HG03064 (cell line): ENCODE measurements at regions not wholly inside any gene's neighbourhood (a gene's known extent, or its start where the extent isn't known, plus 50 kb on each side); places are given as distances from the start of the nearest gene placed in this dataset.
"Not testable (repeated sequence)": the region's sequence is repeated elsewhere in the genome, so short reads cannot be mapped to it uniquely, and the experiment has no call there.

Source experiments
- ATAC-seq: cut with Tn5 transposase; IDR thresholded peaks from one replicate; pipeline ENCODE4 v1.9.1; 2021; ENCODE audit warnings: low read depth; ENCODE audit not compliant: unreplicated experiment

DNA sequence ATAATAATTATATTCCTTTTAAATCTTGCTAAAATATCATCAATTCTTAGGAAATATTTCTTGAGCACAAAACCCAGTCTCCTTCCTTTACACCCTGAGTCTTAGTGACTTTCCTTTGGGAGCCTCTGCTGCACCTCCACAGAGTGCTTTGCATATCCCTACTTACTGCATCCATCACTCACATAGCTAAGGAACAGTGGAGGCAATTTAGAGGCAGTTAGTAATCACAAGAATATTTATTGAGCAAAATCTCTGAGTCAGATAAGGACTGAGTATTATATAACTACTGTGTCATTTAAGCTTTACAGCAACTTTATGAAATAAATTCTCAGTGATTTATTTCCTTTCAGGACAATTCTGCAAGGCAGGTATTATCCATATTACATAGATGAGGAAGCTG lies 327.7 kb downstream of the TMX3 start:
- ATAC-seq = no peak

DNA sequence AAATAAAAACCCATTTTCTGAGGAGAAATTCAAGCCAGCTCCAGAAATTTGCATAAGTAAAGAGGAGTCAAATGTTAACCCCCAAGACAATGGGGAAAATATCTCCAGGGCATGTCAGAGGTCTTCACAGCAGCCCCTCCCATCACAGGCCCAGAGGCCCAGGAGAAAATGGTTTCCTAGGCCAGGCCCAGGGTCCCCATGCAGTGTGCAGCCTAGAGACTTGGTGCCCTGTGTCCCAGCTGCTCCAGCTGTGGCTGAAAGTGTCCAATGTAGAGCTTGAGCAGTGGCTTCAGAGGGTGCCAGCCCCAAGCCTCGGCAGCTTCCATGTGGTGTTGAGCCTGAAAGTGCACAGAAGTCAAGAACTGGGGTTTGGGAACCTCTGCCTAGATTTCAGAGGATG lies 330.9 kb downstream of the TMX3 start:
- not testable (repeated sequence) for ATAC-seq

DNA sequence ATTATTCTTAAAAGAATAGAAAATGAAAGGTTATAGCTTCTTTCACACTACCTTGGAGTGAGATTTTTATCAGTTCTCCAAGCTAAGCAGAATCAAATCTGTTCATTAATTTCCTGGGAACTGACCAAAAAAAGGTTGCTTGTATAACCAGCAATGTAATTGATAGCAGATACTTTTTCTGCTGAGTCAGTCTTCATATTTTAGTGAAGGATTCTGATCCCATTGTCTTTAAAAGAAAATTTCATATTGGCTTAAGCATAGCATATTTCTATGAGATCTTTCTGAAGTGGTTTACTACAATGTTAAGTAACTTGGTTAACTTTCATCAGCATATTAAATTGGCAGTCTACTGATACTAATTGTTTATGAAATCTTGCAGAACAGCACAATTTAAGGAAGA lies 338.0 kb downstream of the TMX3 start:
- ATAC-seq = no peak

DNA sequence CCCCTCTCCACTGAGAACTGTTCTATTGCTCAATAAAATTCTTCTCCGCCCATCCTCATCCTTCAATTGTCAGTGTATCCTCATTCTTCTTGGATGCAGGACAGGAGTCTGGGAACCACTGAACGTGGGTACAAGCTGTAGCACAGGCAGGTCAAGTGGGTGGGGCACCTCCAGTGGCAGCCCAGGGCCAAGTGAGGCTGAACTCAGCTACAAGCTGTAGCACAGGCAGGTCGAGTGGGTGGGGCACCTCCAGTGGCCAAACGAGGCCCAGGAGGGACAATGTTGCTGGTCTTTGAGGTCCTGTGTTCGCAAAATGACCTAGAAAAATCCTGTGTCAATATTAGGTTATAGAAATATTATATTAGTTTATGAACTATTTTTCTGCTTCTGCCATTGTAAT lies 352.0 kb downstream of the TMX3 start:
- no peak for ATAC-seq

DNA sequence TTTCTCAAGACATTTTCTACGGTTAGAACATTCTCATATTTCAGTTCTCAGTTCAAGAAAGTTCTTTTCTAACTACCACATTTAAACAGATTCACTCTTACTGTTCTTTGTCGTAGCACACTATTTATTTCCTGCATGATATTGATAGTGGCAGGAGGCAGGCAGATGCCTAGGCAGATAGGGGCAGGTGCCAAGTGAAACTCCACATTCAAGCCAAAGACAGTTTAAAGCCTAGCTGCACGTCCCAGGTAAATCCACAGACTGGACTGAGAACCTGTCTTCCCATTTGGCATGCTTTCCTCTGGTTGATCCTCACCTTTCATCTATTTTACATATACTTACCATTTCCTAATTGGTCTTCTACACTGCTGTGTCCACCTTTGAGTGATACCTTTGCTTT lies 359.3 kb downstream of the TMX3 start:
- no peak for ATAC-seq

DNA sequence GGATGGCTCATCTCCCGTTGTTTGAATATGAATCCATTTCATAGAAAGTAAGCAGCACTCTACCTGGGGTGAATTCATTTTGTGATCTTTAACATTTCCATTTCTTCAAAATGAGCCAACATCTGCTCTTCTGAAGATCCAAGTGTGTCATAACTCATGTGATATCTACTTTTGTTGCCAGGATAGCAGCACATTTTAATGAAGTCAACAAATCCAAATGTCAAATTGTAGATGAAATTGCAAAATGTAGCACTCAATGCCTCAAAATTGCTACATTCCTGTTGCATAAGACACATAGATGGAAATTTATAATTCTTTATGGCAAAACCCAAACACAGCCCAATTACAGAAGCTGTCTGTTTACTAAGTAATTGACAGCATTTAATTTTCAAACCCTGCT lies 360.7 kb downstream of the TMX3 start:
- ATAC-seq = no peak

DNA sequence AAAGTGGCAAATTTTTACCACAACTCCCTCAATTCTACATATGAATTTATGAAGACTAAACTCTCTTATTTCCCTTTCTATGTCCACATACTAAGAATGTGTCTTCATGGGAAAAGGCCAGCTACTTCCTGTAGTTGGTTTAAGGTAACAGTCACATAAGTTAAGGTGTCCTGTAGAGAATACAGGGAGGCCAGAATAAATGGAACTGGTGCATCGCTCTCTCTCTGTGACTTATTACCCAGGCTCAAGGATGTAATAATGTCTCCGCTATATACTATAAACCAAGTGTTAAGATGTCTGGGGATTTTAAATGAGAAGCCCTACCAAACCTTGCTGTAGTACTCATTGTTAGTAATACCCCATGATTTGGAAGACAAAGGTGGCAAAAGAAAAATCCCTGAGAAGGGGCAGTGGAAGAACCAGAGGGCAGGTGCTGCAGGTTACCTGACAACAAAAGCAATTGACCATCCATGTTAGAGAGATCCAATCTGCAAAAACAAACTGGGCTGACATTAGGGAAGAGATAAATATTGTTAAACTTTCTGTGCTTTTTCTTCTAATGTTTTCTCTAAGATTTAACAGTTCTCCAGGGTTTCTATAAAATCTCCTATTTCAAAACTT lies 372.8 kb downstream of the TMX3 start:
- ATAC-seq = no peak

DNA sequence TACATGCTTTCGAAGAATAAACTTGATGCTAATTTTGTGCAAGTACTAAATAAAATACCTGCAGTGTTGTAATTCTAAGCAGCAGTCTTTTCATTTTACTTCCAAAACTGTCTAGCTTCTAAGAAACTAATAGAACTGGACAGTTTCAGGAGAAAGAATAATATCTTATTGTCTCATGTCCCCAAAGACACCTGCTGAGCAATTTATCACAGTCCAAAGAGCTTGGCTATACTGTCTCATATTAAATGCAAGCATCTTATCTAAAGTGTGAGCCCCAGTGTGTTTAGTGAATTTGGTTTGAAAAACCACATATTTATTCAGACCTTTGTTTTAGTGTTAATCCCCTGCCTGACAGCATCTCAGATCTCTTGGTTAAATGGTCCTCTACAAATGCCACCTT lies 374.3 kb downstream of the TMX3 start:
- no peak for ATAC-seq

DNA sequence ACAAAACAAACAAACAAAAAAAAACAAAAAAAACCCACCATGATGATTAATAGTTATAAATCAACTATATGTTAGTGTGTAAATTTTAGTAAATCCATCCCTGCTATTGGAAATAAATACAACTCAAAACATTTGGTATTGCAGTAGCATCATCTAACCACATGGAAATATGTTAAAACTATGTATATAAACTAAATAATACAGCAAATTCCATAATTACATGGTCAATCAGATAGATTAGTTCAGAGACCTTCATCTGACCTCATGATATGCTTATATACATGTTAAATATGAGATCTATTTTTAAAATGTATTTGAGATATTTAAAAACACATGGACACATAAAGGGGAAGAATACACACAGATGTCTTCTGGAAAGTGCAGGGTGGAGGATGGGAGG lies 384.2 kb downstream of the TMX3 start:
- no peak for ATAC-seq

DNA sequence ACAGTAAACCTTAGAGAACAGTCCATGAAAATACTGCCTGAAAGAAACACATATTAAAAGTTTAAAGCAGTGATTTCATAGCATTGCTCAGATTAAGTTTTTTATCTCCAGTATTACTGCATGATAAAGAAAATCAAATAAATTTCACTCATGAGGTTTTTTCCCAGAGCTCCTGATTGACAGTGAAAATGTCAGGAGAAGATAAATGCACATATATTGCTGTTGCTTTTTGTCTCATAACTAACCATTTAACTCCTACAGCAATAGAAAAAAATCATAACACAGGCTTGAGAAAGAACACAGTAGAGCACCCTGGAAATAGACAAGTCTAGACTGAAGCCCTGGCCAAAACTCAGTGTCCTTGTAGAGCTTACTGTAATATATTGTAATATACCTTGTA lies 391.0 kb downstream of the TMX3 start:
- ATAC-seq = no peak

DNA sequence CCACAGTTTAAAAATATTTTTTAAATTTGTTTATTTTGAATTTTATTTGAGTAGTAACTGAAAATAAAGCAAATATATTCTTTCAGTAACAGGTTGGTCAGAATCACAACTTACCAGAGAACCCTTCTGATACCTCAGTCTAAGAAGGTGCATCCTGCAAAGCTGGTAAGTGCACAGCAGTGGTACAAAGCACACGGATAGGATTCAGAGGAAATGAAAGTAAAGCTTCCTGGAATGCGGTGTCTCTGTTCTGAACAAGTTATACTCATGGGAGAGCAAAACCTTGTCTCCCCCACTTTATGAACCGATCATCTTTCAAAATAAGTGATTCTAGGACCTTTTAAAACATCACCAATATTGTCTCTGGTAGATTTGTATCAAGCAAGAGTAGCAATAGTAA lies 398.3 kb downstream of the TMX3 start:
- ATAC-seq = no peak

DNA sequence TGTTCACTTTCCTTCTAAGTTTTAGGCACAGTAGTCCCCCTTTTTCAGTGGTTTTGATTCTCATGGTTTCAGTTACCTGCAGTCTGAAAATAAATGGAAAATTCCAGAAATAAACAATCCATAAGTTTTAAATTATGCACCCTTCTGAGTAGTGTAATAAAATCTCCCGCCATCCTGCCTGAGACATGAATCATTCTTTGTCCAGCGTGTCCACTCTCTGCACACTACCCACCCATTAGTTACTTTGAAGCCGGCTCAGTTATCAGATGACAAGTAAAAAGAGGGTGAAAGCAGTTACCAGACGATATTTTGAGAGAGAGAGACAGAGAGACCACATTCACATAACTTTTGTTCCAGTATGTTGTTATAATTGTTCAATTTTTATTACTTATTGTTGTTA lies 400.5 kb downstream of the TMX3 start:
- ATAC-seq = no peak

DNA sequence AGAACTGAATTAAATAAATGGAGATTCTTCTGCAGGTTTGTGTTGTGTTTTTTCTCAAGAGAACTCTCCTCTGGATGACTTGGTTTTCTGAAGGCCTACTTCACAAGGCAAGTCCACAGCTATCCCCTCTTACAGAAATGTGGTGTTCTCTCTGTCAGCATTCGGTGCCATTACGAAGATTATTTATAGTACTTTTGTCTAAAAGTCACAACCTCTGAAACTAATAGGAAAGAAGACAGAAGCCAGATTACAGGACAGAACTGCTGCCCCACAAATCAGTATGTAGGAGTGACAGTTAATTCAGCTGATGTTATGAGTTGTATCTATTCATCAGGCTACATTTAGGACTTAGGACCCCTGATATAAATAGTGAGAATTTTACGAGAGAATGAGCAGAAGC lies 413.5 kb downstream of the TMX3 start:
- no peak for ATAC-seq

DNA sequence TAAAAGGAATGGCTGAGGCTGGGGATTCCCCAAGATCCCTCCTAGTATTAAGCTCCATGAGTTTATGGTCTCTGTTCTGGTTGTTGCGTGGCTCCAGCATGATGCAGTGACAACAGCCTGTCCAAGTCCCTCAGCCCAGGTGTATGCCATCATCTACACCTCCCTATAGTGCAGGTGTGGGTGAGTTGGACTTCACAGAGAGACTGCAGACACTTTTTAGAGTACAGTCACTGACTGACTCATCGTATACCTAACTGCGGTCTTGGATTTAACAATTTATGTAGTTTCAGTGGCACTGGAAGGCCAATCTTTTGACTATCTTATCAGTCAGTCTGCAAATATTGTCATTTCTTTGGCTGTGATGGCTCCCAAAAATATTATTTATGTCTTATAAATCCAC lies 415.0 kb downstream of the TMX3 start:
- ATAC-seq = no peak

DNA sequence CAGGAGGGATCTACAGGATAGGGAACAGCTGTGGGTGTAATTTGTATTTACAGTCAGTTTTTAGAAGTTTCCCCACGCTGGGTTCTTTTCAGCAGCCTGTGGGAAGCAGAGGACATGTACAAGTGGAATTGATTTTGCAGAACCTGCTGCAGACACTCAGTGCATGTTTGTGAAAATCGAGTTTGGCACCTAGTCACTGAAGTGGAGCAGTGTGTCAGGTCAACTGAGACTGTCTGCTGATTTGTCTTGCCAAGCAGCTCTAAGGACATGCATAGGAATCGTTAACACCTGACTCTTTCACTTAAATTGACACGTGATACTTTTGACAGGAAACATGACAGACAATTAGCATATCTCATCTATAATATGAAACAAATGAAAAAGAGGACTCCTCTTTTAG lies 416.6 kb downstream of the TMX3 start:
- ATAC-seq = no peak

DNA sequence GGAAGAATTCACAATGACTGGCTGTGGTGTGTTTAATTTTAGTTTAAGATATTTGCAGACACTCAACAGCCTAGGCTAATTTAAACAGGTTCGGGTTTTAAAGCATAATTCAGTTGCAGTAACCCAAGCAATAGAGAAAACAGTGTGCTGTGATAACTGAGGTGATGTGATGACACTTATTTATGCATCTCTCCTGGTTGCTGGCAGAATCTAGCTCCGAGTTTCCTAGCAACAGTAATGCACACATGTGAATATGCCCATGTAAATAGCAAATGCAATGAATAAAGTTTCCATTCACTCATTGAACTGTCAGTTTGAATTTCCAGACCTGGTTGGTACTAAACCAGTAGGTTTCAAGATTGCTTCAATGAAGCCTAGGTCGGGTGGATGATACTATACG lies 426.5 kb downstream of the TMX3 start:
- no peak for ATAC-seq

DNA sequence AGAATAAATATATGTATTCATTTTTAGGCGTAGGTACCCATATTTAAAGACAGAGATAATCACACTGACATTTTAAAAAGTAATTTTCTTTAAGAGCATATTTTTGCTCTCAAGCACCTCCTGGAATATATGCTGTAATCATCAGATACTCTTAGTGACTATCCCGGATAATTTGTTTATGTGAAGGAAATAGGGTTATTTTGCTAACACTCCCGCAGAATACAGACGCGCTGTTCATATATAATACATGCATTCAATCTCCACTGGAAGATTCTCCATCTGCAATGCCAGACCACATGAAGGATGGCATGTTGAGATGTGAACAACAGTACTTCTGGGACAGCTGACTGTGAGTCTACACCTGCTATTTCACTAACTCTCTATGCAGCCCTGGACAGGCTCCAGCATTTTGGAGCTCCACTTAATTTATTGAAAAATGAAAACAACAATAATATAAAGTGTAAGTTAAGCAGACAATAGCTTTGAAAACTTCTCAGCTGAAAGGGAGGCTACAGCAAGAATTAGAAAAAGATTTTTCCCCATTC lies 430.6 kb downstream of the TMX3 start:
- no peak for ATAC-seq

DNA sequence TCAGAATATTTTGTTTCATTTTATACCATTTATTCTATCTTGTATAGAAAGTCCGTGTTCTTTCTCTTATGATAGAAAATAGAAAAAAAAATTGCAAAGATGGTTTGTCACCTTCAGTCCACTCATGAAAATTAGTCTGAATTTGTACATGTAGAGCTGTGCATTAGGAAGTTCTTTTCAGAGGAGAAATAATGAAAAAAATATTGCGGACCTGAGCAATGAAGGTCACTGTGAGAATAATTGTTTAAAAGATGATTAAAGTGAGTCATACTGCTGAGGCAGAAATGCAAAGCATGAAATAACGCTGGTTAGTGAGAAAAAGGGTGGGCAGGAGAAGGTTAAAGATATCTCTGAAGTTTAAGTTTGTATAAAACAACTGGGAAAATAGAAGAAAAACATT lies 431.1 kb downstream of the TMX3 start:
- no peak for ATAC-seq

DNA sequence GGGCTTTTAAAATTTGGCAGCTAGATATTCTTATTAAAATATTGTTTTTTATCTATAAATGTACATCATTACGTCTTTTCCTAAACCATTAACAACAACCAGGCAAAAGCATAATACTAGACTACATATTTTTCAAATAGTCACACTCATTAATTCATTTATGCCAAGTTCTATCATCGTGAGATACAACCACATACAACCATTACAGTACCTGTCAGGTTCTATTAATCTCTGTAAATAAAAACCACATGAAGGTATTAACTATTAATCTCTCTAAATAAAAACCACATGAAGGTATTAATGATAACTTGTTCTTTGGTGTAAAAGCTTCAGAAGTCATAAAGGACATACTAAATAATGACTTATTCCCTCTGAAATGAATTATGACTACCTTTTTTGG lies 432.7 kb downstream of the TMX3 start:
- no peak for ATAC-seq

DNA sequence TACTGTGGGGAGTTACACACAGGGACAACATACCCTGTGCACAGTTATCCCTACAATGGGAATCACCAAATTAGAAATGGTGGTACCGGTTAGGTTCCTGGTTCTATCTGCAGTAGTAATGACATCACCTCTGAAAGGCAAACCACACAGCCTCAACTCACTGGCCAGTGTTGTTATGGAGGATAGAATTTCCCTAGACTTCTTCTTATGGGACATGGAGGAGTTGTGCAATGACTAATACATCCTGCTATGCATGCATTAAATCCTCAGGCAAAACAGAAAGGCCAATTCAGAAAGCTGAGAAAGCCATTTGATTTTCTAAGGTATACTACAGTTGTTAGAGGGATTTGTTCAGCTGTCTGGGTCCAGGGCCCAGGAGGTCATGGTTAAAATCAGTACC lies 439.3 kb downstream of the TMX3 start:
- no peak for ATAC-seq

DNA sequence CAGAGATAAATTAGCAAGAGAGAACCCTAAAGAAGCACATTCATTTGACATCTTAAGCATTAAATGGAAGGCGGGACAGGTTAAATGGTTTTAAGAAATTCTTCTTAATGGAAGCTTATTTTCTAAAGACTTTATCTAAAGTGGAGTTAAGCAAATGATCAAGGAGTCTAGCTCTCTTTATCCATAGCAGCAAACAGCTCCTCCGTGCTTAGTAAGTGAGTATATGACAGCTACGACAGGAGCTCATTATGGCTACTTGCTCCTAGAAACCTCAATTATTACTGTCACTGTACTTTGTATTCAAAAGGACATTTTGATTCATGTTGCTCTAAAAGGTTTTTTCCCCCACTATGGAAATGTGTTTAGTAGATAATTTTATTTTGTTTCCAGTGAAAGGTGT lies 444.9 kb downstream of the TMX3 start:
- ATAC-seq = no peak

DNA sequence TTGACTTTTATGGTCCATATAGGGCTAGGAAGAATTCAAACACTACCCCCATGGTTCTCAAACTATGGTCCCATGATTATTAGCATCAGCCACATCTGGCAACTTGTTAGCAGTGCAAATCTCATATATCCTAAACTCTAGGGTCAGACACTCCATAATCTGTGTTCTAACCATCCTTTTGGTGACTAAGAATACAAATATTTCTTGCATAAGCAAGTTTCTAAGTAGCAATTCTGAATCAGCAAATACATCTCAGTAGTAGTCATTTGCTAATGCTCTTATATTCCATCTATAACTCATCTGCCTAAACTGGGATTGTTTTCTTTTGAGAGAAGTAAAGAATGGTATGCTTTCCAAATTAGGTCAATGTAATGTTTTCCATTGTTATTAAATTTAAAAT lies 447.3 kb downstream of the TMX3 start:
- ATAC-seq = no peak

DNA sequence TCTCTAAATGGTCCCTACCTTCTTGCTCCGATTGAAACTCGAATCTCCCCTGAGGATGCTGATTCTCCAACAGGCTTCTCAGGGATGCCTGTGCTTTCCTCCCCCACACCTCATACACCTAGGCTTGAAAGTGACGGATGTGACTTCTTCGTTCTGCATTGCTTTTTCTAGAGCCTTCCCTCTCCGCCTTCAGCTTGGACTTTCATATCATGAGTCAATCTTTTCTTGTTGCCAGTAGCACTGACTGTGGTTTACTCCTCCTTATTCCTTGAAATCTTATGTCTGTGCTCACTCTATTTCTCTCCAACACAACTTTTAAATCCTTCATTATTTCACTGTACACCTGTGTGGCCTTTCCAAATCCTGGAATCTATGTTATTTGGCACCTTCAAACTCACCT lies 451.4 kb downstream of the TMX3 start:
- no peak for ATAC-seq
